HFFc6 (cell line): ENCODE measurements at regions not wholly inside any gene's neighbourhood (a gene's known extent, or its start where the extent isn't known, plus 50 kb on each side); places are given as distances from the start of the nearest gene placed in this dataset.

Source experiments
- DNase-seq: peaks from one replicate; pipeline ENCODE4 v3.0.0-alpha.2; 2018
- H3K27ac Mint-ChIP-seq: 2 replicates; pipeline ENCODE4 v1.8.0; 2020; ENCODE audit warnings: mild to moderate bottlenecking, mixed read lengths
- H3K27me3 Mint-ChIP-seq: 2 replicates; pipeline ENCODE4 v1.8.0; 2021; ENCODE audit warnings: mild to moderate bottlenecking, moderate library complexity, mixed read lengths; ENCODE audit not compliant: insufficient read depth
- H3K36me3 Mint-ChIP-seq: 2 replicates; pipeline ENCODE4 v1.8.0; 2021; ENCODE audit warnings: low read depth, mixed read lengths
- H3K4me1 Mint-ChIP-seq: 2 replicates; pipeline ENCODE4 v1.8.0; 2020; ENCODE audit warnings: low read depth, mixed read lengths
- H3K4me3 Mint-ChIP-seq: 2 replicates; pipeline ENCODE4 v1.8.0; 2020; ENCODE audit warnings: mild to moderate bottlenecking, moderate library complexity, mixed read lengths
- H3K9me3 Mint-ChIP-seq: 2 replicates; pipeline ENCODE4 v1.8.0; 2020; ENCODE audit warnings: mild to moderate bottlenecking, mixed read lengths
- TF ChIP-seq, protein P1 (sequence below): fragments of 200-600 bp; sonication (generic); IDR thresholded peaks from 2 replicates; pipeline ENCODE4 v1.5.0; 2021; ENCODE audit warnings: antibody characterized with exemption, mild to moderate bottlenecking

DNA sequence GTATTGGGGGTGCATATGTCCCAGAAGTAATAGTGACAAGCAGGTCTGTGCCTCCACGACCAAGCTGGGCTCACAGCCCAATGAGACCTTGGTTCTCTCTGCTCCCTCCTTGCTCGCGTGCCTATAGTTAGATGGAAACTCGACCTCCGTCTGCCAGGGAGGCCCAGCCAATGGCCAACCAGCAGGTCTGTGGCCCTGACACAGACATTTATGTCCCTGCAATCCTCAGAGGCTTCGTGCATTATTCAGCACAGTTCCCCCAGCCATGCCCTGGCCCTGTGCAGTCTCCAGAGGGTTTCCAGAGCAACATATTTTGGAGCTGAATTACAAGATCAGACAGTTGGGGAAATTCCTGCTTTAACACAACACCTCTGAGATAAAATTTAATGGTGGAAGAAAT is 105.1 kb downstream of the UQCRFS1 start:
- TF ChIP-seq, protein P1, sequence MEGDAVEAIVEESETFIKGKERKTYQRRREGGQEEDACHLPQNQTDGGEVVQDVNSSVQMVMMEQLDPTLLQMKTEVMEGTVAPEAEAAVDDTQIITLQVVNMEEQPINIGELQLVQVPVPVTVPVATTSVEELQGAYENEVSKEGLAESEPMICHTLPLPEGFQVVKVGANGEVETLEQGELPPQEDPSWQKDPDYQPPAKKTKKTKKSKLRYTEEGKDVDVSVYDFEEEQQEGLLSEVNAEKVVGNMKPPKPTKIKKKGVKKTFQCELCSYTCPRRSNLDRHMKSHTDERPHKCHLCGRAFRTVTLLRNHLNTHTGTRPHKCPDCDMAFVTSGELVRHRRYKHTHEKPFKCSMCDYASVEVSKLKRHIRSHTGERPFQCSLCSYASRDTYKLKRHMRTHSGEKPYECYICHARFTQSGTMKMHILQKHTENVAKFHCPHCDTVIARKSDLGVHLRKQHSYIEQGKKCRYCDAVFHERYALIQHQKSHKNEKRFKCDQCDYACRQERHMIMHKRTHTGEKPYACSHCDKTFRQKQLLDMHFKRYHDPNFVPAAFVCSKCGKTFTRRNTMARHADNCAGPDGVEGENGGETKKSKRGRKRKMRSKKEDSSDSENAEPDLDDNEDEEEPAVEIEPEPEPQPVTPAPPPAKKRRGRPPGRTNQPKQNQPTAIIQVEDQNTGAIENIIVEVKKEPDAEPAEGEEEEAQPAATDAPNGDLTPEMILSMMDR, result no peak
- Mint-ChIP-seq H3K4me3 (no peak overlapping the region), H3K27me3 (peaks cover 24% of the 10 kb centered on the region), H3K36me3 (no peaks in the 10 kb centered on the region), H3K9me3 (peaks cover 5% of the 10 kb centered on the region; the same call in 1 of the 2 replicates), H3K4me1 (no peaks in the 10 kb centered on the region; the same call in 1 of the 2 replicates), H3K27ac (no peak overlapping the region)
- DNase-seq, result no peak

DNA sequence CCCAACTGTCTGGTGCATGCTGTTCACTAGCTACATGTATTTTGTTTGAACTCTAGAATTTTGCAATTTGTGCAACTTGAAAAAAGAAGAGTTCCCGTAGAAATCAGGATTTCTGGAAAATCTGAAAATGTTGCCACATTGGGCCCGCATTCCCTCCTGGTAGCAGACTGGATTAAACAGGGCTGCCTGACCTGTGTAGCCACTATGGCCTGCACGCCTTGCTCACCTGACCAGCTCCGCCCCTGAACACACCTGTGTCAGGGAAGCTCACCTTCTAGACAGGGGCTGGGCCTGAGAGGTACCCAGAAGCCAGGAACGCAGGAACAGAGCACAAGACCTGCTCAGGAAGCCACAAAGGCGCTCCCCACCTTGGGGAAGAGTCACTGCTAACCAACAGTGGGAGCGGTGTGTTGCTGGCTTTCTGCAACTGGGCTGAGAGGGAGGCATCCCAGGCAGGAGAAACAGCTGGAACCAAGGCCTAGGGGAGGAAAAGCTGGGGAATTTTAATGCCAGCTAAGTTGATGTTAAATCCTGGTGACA is 106.5 kb downstream of the UQCRFS1 start:
- Mint-ChIP-seq H3K36me3 (no peaks in the 10 kb centered on the region), H3K27me3 (peaks cover 23% of the 10 kb centered on the region), H3K9me3 (peaks cover 5% of the 10 kb centered on the region; the same call in 1 of the 2 replicates), H3K27ac (no peak overlapping the region), H3K4me1 (no peaks in the 10 kb centered on the region; the same call in 1 of the 2 replicates), H3K4me3 (no peak overlapping the region)
- TF ChIP-seq, protein P1, result no peak
- no peak for DNase-seq

DNA sequence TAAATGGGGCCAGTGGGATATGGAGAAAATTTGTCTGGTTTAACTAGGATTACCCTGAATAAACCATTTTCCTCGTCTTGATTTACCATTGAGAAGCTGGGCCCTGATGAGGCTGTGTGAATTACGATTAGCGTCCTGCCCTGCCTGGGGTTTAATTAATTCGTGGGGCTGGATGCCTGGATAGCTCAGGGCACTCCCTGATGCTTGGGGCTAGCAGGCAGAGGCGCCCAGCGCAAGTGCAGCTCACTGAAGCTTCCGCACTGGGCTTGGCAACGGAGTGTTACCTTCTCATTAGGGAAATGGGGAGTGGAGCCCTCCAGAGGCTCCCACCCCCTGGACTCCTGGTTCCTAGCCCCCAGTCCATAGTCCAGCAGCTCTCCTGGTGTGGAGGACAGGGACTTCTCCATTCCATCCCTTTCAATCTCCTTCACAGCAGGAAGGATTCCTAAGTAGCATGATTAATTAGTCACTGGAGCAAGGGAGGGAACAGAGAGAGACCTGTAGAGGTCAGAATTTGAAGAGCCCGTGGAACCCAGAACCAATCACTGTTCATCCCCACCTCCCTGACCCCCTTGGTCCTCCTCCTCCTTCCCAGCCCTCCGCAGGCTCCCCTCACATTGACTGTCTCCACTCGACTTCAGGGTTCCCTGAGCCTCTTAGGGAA is 107.2 kb downstream of the UQCRFS1 start:
- H3K9me3 Mint-ChIP-seq, result peaks cover 5% of the 10 kb centered on the region; the same call in 1 of the 2 replicates
- DNase-seq, result no peak
- H3K4me3 Mint-ChIP-seq, result no peak overlapping the region
- H3K4me1 Mint-ChIP-seq, result peaks cover under 1% of the 10 kb centered on the region
- H3K27ac Mint-ChIP-seq, result no peak overlapping the region
- TF ChIP-seq, protein P1, result no peak
- no peaks in the 10 kb centered on the region for H3K36me3 Mint-ChIP-seq
- peaks cover 23% of the 10 kb centered on the region for H3K27me3 Mint-ChIP-seq

DNA sequence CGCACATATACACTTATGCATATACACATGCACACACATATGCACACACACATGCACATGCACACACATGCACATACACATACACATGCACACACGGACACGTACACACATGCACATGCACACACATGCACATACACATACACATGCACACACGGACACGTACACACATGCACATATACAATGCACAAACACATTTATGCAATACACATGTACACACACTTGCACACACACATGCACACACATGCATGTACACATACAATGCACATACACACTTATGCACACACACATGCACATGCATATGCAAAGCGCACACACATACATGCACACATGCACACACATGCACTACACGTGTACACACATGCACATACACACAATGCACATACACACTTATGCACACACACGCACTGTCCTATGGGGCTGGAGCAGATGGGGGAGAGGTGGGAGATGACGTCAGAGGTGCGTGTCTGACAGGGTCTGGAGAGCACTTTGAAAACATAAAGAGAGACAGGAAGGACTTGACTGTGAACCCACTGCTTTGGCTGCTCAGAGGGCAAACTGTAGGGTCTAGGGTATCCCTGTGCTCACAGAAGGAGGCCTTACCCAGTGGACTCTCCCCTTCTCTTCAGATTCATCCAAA is 108.2 kb downstream of the UQCRFS1 start:
- H3K4me1 Mint-ChIP-seq, result peaks cover 11% of the 10 kb centered on the region
- H3K9me3 Mint-ChIP-seq, result peaks cover 5% of the 10 kb centered on the region; the same call in 1 of the 2 replicates
- H3K27ac Mint-ChIP-seq, result no peak overlapping the region
- DNase-seq, result no peak
- no peaks in the 10 kb centered on the region; the same call in 1 of the 2 replicates for H3K36me3 Mint-ChIP-seq
- TF ChIP-seq, protein P1, result no peak
- H3K4me3 Mint-ChIP-seq, result no peak overlapping the region
- H3K27me3 Mint-ChIP-seq, result peaks cover 19% of the 10 kb centered on the region

DNA sequence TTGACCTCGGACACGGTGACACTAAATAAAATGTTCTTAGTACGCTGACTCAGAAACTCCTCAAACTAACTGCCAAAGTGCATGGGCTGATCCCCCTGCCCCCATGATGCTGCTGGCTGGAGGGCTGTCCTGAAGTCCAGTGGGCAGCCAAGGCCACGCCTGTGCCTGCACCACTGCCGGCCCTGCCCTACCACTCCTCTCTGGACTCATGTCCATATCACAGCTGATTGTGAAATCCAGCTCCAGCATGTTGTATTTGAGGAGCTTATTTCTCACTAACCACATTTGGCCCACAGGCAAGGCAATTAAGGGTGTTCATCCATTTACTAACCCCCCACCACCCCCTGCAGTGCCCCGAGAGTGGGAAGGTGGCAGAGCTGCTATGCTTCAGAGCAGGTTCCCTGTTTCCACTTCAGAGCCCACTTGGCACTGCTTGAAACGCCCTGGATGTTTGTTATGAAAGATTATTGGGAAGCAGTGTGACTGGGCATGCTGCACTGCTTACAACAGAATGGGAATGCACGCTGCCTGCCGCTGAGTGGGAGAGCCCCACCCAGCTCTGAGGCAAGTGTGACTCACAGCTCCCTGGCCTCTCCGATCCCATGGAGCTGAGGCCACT is 114.0 kb downstream of the UQCRFS1 start:
- no peaks in the 10 kb centered on the region; the same call in 1 of the 2 replicates for H3K9me3 Mint-ChIP-seq
- peak overlapping the region; percentile 87 for H3K27ac Mint-ChIP-seq
- DNase-seq, result peak; percentile 84
- H3K36me3 Mint-ChIP-seq, result no peaks in the 10 kb centered on the region; the same call in 1 of the 2 replicates
- H3K4me1 Mint-ChIP-seq, result peaks cover 32% of the 10 kb centered on the region
- peak overlapping the region; percentile 81; the same call in 1 of the 2 replicates for H3K4me3 Mint-ChIP-seq
- TF ChIP-seq, protein P1, result no peak
- peaks cover 13% of the 10 kb centered on the region for H3K27me3 Mint-ChIP-seq
